ENCODE measurements at regions not wholly inside any gene's neighbourhood (a gene's known extent, or its start where the extent isn't known, plus 50 kb on each side); places are given as distances from the start of the nearest gene placed in this dataset.

GRCh38 chr1:232752365-232752764 is 52.9 kb upstream of the MAP10 start:
- TF ChIP-seq YY1 (IDR thresholded peaks at IDR 0.05; ENCODE audit: insufficient read depth, insufficient read length) (no peak), ZNF274 (IDR thresholded peaks at IDR 0.05; ENCODE audit: low read depth, low read length) (no peak)
